HG02588 (cell line): ENCODE measurements at regions not wholly inside any gene's neighbourhood (a gene's known extent, or its start where the extent isn't known, plus 50 kb on each side); places are given as distances from the start of the nearest gene placed in this dataset.
"Not testable (repeated sequence)": the region's sequence is repeated elsewhere in the genome, so short reads cannot be mapped to it uniquely, and the experiment has no call there.

Source experiments
- ATAC-seq: cut with Tn5 transposase; IDR thresholded peaks from one replicate; pipeline ENCODE4 v1.9.1; 2021; ENCODE audit warnings: mild to moderate bottlenecking, moderate library complexity; ENCODE audit not compliant: unreplicated experiment

DNA sequence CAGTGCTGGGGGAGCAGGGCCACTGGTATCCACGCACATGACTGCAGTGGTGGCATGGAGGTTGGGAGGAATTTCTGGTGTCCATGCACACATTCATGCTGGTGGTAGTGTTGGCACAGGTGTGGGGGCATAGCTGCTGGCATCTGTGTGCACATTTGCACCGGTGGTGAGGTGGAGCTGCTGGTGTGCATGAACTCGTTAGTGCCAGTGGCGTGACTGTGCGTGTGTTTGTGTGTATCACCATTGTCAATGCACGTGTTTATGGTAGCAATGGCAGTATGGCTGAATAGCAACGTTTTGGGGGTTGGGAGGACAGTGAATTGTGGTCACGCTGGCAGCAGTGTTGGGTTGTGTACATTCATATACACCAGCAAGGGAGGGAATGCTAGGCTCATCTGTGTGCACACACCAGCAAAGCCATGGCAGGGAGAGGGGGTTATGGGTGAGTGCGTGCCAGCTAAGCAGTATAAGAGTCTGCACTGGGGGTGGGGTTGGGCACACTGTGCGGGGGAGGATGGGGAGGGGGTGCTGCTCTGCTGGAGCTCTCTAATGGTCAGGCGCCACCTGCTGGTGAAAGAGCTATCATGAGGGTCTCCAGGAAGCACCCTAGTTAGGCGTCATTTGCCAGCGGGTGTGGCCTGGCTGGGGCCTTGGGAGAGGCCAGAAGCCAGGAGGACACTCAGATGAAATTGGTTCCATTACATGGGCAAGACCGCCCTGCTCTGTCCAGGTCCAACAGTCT, 626.1 kb upstream of the ID4 start:
- ATAC-seq: no peak

DNA sequence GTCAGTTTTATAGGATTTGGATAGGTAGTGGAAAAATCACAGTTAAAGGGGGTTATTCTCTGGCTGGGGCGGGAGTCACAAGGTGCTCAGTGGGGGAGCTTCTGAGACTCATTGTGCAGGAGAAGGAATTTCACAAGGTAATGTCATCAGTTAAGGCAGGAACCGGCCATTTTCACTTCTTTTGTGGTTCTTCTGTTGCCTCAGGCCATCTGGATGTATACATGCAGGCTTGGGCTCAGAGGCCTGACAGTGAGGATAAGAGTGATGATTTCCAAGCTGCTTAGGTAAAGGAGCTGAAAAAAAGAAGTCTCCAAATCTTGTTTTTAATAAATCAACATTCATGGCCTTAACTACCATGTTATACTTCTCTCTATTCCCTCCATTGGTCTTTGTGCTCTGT, 622.9 kb upstream of the ID4 start:
- ATAC-seq: no peak

DNA sequence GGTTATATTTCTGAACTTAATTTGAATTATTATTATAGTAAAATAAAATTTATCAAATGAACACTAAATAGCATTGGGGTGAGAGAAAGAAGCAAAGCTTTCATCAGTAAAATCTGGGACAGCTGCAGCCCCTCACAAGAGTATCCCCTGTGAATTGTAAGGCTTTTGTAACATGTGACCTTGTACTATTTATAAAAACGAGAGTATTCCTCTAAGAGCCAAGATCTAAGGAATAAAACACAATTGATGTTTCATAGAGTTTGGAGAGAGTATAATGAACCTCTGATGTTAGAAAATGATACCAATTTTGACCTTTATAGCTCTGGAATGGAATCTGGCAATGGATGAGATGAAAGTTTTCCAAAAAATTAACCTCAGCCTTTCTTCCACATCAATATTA, 617.2 kb upstream of the ID4 start:
- ATAC-seq: no peak

GRCh38 chr6:19231878-19232561, 605.1 kb upstream of the ID4 start:
- no peak for ATAC-seq

GRCh38 chr6:19245656-19246055, 591.5 kb upstream of the ID4 start:
- no peak for ATAC-seq

DNA sequence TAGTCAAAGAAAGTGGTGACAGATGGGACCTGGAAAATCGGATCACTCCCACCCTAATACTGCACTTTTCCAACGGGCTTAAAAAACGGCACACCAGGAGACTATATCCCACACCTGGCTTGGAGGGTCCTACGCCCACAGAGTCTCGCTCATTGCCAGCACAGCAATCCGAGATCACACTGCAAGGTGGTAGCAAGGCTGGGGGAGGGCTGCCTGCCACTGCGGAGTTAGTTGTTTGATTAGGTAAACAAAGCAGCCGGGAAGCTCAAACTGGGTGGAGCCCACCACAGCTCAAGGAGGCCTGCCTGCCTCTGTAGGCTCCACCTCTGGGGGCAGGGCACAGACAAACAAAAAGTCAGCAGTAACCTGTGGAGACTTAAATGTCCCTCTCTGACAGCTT, 590.0 kb upstream of the ID4 start:
- ATAC-seq: not testable (repeated sequence)

GRCh38 chr6:19256123-19256522, 581.0 kb upstream of the ID4 start:
- ATAC-seq: not testable (repeated sequence)

- ATAC-seq: no peak
These were observed 575.5 kb upstream of the ID4 start for GRCh38 chr6:19261642-19262041.

- ATAC-seq: no peak
These were observed 569.1 kb upstream of the ID4 start for GRCh38 chr6:19268117-19268516.

DNA sequence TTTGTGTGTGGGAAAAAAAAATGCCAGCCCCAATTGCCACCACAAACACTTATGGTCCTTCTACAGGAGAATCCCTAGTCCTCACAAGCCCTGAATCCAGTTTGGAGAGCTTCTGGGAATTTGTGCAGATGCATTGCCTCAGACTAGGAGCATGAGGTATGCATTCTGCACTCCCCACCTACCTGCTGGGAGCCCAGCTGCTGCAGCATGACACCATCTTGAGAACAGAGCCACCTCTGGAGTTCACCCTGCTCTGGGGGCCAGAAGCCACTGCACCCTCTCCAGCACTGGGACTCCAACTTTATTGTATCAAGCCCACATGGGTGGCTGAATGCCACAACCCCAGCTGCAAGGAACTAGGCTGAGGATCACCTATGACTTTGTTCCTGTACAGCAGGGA, 568.5 kb upstream of the ID4 start:
- ATAC-seq: no peak

DNA sequence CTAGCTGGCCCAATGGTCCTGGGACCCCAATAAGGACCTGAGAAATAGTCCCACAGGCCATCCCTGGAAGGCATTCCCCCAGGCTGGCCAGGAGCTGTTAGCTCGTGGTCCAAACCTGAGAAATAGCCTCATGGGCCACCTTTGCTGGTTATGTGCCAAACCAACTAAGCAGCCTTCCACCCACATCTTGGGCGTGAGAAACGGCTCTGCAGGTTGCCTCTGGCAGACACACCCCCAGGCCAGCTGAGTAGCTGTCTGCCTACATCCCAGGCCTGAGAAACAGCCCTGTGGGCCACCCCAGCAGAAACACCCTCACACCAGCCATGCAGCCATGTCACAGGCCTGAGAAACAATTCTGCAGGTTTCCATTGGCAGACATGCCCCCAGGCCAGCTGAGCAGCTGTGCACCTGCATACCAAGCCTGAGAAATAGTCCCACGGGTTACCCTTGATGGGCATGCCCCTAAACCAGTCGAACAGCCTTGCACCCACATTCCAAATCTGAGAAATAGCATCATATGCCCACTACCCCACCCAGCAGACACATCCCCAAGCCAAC, 567.8 kb upstream of the ID4 start:
- ATAC-seq: no peak

DNA sequence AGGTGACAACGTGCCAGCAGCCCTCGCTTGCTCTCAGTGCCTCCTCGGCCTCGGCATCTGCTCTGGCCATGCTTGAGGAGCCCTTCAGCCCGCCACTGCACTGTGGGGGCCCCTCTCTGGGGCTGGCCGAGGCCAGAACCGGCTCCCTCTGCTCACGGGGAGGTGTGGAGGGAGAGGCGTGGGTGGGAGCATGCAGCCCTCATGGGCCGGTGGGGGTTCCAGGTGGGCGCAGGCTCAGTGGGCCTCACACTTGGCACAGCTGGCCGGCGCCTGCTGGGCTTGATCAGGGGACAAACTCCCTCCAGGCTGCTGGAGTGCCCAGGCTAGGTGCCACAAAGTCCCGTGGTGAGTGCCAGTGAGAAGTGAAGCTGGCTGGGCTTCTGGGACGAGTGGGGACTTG, 566.6 kb upstream of the ID4 start:
- no peak for ATAC-seq

DNA sequence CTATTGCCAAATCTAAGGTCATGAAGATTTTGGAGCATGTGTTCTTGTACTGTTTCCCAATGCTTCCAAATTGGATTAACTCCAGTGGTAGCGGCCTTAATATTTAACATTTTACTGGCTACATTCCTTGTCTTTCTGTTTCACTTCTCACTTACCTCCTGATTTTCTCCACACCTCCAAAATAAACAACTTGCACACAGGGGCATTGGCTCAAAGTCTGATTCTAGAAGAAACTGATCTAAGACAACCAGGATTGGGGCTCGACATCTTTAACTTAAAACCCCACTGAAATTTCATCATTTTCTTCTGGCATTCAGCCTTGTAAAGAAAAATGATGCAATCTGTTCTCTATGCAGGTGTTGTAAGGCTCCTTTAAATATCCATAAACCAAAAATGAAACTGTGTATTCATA, 557.9 kb upstream of the ID4 start:
- no peak for ATAC-seq

GRCh38 chr6:19287928-19288327, 549.2 kb upstream of the ID4 start:
- ATAC-seq: no peak

DNA sequence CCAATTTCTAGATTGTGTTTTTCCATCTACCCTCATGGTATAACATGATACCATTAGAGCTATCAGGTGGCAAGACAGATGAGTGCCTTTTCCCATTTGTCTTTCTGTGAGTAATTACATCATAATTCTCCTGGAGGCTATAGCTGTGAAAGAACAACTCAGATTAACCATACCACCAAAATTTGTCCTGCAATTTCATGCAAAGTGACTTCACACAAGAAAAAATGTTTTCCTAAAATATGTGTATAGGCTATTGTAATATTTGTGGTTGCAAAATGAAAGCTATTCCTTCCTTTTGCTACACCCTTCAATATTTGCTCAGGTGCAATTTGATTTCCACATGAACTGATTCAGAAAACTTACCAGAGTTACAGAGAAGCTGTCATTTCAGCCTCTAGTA, 547.7 kb upstream of the ID4 start:
- ATAC-seq: no peak

- ATAC-seq: no peak
These were observed 539.3 kb upstream of the ID4 start for GRCh38 chr6:19297880-19298279.

DNA sequence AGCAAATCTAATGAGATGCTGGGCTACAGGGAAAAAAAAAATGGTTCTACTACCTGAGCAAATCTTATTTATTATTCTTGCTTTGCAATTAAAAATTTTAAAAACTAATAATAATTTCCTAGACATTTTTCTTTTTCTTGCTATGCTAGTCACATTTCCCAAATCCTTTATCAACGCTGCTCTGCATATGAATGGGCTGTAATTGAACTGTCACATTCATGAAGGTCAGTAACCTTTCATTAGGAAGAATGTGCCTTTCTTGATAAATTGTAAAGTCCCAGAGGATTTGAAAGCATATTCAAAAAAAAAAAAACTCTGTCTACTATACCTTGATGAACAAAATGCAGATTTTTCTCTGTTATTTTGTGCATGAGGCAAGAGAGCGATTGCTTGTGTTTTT, 538.7 kb upstream of the ID4 start:
- no peak for ATAC-seq

DNA sequence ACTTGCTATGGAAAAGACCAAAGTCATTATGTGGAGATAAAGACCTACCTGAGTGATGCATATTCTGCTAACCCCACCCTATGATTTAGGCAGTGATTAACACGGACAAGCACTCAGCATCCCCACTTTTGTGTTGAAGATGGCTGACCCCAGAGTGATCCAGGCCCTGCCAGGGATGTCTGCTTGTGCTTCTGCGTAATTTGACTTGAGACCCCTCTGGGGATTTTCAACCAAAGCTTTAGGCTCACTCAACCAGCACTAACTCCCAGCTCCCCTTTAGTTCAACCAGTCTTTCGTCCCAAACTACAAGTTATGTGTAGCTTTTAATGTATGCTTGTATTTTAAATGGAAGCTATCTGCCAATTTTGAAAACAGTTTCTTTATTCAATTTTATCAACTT, 538.0 kb upstream of the ID4 start:
- no peak for ATAC-seq

DNA sequence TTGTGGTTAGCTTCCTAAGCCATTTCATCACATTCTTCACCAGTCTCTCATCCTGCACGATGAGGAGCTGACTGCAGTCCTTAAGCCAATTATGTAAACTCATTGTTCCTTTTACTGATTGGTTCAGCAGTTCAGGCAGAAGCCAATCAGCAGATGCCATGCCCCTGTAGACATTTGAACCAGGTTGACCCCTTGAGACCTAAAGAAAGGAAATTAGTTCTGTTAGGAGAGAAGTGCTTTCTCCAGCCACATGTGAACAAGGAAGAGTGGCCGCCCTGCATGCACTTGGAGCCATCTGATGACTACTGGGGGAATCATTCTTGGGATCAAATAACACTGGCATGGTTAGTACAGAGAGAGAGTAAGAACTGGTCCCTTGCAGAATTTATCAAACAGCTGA, 535.2 kb upstream of the ID4 start:
- no peak for ATAC-seq

- ATAC-seq: no peak
These were observed 533.8 kb upstream of the ID4 start for GRCh38 chr6:19303383-19303782.

GRCh38 chr6:19309661-19310060, 527.5 kb upstream of the ID4 start:
- no peak for ATAC-seq

- ATAC-seq: no peak
These were observed 525.4 kb upstream of the ID4 start for GRCh38 chr6:19311786-19312185.
